IMR-90 (cell line): ENCODE measurements at regions not wholly inside any gene's neighbourhood (a gene's known extent, or its start where the extent isn't known, plus 50 kb on each side); places are given as distances from the start of the nearest gene placed in this dataset.

Experiments used
- ATAC-seq: fragments of 200-7000 bp; cut with Tn5 transposase; 2 replicates; pipeline ENCODE4 v1.9.1; 2020; ENCODE audit warnings: low read depth, mild to moderate bottlenecking, moderate library complexity
- BruUV-seq: library from RNA; stranded (reverse); fragments of 400-500 nt; replicated peaks from 2 replicates; lab custom pipeline; 2021; lab: Mats Ljungman, UMichigan
- CTCF ChIA-PET: fragments of 300-600 bp; formaldehyde crosslinking; extraction: SDS; loops from one replicate; lab custom pipeline; 2021; ENCODE audit warnings: antibody characterized with exemption; lab: Yijun Ruan, JAX
- POLR2A ChIA-PET: fragments of 300-600 bp; sonication (Branson Sonifier 250); formaldehyde crosslinking; loops from one replicate; lab custom pipeline; 2022; ENCODE audit warnings: antibody characterized with exemption; ENCODE audit not compliant: unreplicated experiment; lab: Charles Lee
- DNase-seq: peaks from one replicate; pipeline ENCODE4 v3.0.0; 2013
- H2AFZ ChIP-seq: replicated peaks from 2 replicates; pipeline ENCODE3; 2013; ENCODE audit warnings: low read length, mild to moderate bottlenecking; ENCODE audit not compliant: poor library complexity
- H2AK5ac ChIP-seq: 2 replicates; pipeline ENCODE4 v1.6.1; 2013; ENCODE audit warnings: low read depth, low read length, inconsistent platforms
- H2AK9ac ChIP-seq: replicated peaks from 2 replicates; pipeline ENCODE3; 2013; ENCODE audit warnings: mild to moderate bottlenecking, low read depth, low read length, moderate library complexity; ENCODE audit not compliant: poor library complexity
- H2BK120ac ChIP-seq: 2 replicates; pipeline ENCODE4 v1.6.1; 2013; ENCODE audit warnings: low read depth, low read length, inconsistent platforms
- H2BK15ac ChIP-seq: 3 replicates; pipeline ENCODE4 v1.6.1; 2013; ENCODE audit warnings: low read depth, low read length, inconsistent platforms
- H2BK20ac ChIP-seq: 2 replicates; pipeline ENCODE4 v1.6.1; 2013; ENCODE audit warnings: low read depth, mild to moderate bottlenecking, inconsistent platforms, low read length, moderate library complexity
- H2BK5ac ChIP-seq: 2 replicates; pipeline ENCODE4 v1.6.1; 2013; ENCODE audit warnings: mild to moderate bottlenecking, low read depth, low read length, inconsistent platforms; ENCODE audit not compliant: poor library complexity, severe bottlenecking
- H3K14ac ChIP-seq: replicated peaks from 2 replicates; pipeline ENCODE4 v1.6.1; 2013; ENCODE audit warnings: low read depth, low read length, inconsistent platforms
- H3K18ac ChIP-seq: 2 replicates; pipeline ENCODE4 v1.6.1; 2013; ENCODE audit warnings: low read depth, low read length, control low read depth
- H3K23ac ChIP-seq: 2 replicates; pipeline ENCODE4 v1.6.1; 2013; ENCODE audit warnings: low read depth, low read length, inconsistent platforms
- H3K27ac ChIP-seq: 2 replicates; pipeline ENCODE4 v1.5.1; 2013; ENCODE audit warnings: mild to moderate bottlenecking, control low read depth, low read length; ENCODE audit not compliant: insufficient read depth
- H3K27me3 ChIP-seq: 2 replicates; pipeline ENCODE4 v1.6.1; 2013; ENCODE audit warnings: low read length; ENCODE audit not compliant: control insufficient read depth, insufficient read depth
- H3K36me3 ChIP-seq: 2 replicates; pipeline ENCODE4 v1.6.1; 2013; ENCODE audit warnings: low read length, mixed read lengths; ENCODE audit not compliant: control insufficient read depth, insufficient read depth
- H3K4ac ChIP-seq: 2 replicates; pipeline ENCODE4 v1.6.1; 2013; ENCODE audit warnings: low read depth, low read length, inconsistent platforms
- H3K4me1 ChIP-seq: 2 replicates; pipeline ENCODE4 v1.6.1; 2013; ENCODE audit warnings: low read length, mixed read lengths; ENCODE audit not compliant: control insufficient read depth, insufficient read depth
- H3K4me2 ChIP-seq: 2 replicates; pipeline ENCODE4 v1.6.1; 2013; ENCODE audit warnings: low read depth, mild to moderate bottlenecking, control low read depth, low read length, moderate library complexity
- H3K4me3 ChIP-seq: 2 replicates; pipeline ENCODE4 v1.5.1; 2013; ENCODE audit warnings: low read depth, mild to moderate bottlenecking, control low read depth, low read length, moderate library complexity; ENCODE audit not compliant: insufficient read depth
- H3K56ac ChIP-seq: 2 replicates; pipeline ENCODE4 v1.6.1; 2013; ENCODE audit warnings: low read length, inconsistent platforms; ENCODE audit not compliant: insufficient read depth; ENCODE audit errors: extremely low read depth
- H3K79me1 ChIP-seq, 2 experiments: 2 replicates each; pipeline ENCODE4 v1.6.1; 2013; ENCODE audit warnings: low read length in 2 of 2, inconsistent platforms in 1 of 2, low read depth in 1 of 2
- H3K9ac ChIP-seq: 2 replicates; pipeline ENCODE4 v1.6.1; 2013; ENCODE audit warnings: low read depth, low read length, control low read depth
- H3K9me1 ChIP-seq: 2 replicates; pipeline ENCODE4 v1.6.1; 2013; ENCODE audit warnings: low read length, inconsistent platforms; ENCODE audit not compliant: insufficient read depth
- H3K9me3 ChIP-seq: 2 replicates; pipeline ENCODE4 v1.6.1; 2013; ENCODE audit warnings: low read length; ENCODE audit not compliant: control insufficient read depth, insufficient read depth
- H4K20me1 ChIP-seq: 2 replicates; pipeline ENCODE4 v1.6.1; 2013; ENCODE audit warnings: low read length, inconsistent platforms; ENCODE audit not compliant: insufficient read depth
- H4K5ac ChIP-seq: 2 replicates; pipeline ENCODE4 v1.6.1; 2013; ENCODE audit warnings: mild to moderate bottlenecking, low read depth, low read length, control low read depth
- H4K8ac ChIP-seq, 2 experiments: 2 replicates each; pipeline ENCODE4 v1.6.1; 2013; ENCODE audit warnings: low read depth in 2 of 2, low read length in 2 of 2, control low read depth in 1 of 2, inconsistent platforms in 1 of 2
- H4K91ac ChIP-seq: 2 replicates; pipeline ENCODE4 v1.6.1; 2013; ENCODE audit warnings: low read depth, low read length, inconsistent platforms; ENCODE audit not compliant: insufficient read depth
- BHLHE40 ChIP-seq: fragments of 150-350 bp; IDR thresholded peaks from 2 replicates; pipeline ENCODE4 v1.6.1; 2016; ENCODE audit warnings: mild to moderate bottlenecking, low read depth, low read length
- FOS ChIP-seq: fragments of 150-350 bp; IDR thresholded peaks from 2 replicates; pipeline ENCODE4 v1.6.1; 2016; ENCODE audit warnings: low read depth, low read length
- MAZ ChIP-seq: IDR thresholded peaks from 2 replicates; pipeline ENCODE4 v1.6.1; 2012; ENCODE audit warnings: low read depth, mild to moderate bottlenecking, low read length, improper control_type of control experiment, moderate library complexity, borderline replicate concordance
- NFE2L2 ChIP-seq: fragments of 150-350 bp; IDR thresholded peaks from 2 replicates; pipeline ENCODE4 v1.6.1; 2016; ENCODE audit warnings: low read depth, mild to moderate bottlenecking, low read length
- POLR2A ChIP-seq: IDR thresholded peaks from 2 replicates; pipeline ENCODE4 v1.6.1; 2012; ENCODE audit warnings: mild to moderate bottlenecking, low read depth, low read length
- RAD21 ChIP-seq: IDR thresholded peaks from 2 replicates; pipeline ENCODE4 v1.6.1; 2012; ENCODE audit warnings: low read length, improper control_type of control experiment
- RFX5 ChIP-seq: IDR thresholded peaks from 2 replicates; pipeline ENCODE4 v1.8.0; 2012; ENCODE audit warnings: low read depth, mild to moderate bottlenecking, low read length, moderate library complexity
- SMC3 ChIP-seq: fragments of 150-350 bp; IDR thresholded peaks from 2 replicates; pipeline ENCODE4 v1.6.1; 2016; ENCODE audit warnings: low read depth, mild to moderate bottlenecking, antibody characterized with exemption, low read length, moderate library complexity
- WGBS, 2 experiments: methylation state at CpG; one replicate each; pipeline versions ENCODE4 v1.1.5 to v1.1.7; 2013; ENCODE audit warnings: missing lambda C conversion rate in 2 of 2; ENCODE audit not compliant: insufficient read length in 1 of 2; ENCODE audit errors: extremely low coverage in 2 of 2; 5-methylcytosine and 5-hydroxymethylcytosine counted together
- dilution Hi-C: fragments of 300-500 bp; cut with HindIII; formaldehyde crosslinking; loops from one replicate; pipeline ENCODE4 v1.14.3; 2018; ENCODE audit warnings: low sequenced_read_pairs; ENCODE audit not compliant: unreplicated experiment
- in situ Hi-C: fragments of 300-500 bp; cut with MboI; formaldehyde crosslinking; loops from 3 replicates; pipeline ENCODE4 v1.14.3; 2019; ENCODE audit warnings: low sequenced_read_pairs, inconsistent platforms, mixed read lengths
- intact Hi-C: fragments of 100-400 bp; cut with micrococcal nuclease; formaldehyde crosslinking; loops from 2 replicates; pipeline ENCODE4 v1.10.0; 2022
- TF ChIP-seq, protein P1 (sequence below): conservative IDR thresholded peaks from 2 replicates; pipeline ENCODE4 v1.5.1; 2012; ENCODE audit warnings: mild to moderate bottlenecking, low read depth, low read length, improper control_type of control experiment
- TF ChIP-seq, protein P2 (sequence below): fragments of 150-350 bp; IDR thresholded peaks from 2 replicates; pipeline ENCODE4 v1.6.1; 2016; ENCODE audit warnings: low read depth, mild to moderate bottlenecking, low read length, moderate library complexity, borderline replicate concordance
- TF ChIP-seq, protein P3 (sequence below): fragments of 150-350 bp; IDR thresholded peaks from 2 replicates; pipeline ENCODE4 v1.6.1; 2017; ENCODE audit warnings: mild to moderate bottlenecking, antibody characterized with exemption, low read length, low read depth

DNA sequence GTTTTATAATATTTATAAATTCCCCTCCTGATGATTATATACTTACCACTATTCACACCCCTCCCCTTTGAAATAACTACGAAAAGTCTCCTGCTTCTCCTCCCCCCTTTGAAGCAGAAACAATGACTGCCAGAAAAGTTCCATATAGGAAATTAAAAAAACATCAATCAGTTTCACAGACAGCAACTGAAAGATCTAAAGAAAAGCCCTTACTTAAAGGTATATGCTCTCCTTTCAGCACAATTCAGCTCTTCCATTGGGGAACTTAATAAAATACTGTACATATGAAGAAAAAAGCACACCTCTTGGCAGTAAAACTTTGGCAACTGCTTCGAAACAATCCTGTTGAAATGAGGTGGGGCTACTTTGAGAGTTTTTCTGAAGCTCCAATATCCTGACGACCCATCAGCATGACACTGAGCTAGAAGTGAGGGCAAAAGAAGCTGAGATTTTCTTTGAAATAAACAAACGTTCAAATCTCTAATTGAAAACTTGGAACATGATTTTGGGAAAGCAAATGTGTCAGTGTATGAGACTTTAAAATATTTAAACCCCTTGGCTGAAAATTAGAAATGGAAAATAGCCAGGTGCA, 147.6 kb upstream of the RXFP2 start:
- CTCF ChIA-PET = no interaction called here
- no TSS peak for BruUV-seq
- no peak overlapping the region for H2BK20ac ChIP-seq

More for the DNA sequence above, 147.6 kb upstream of the RXFP2 start:
- DNase-seq = no peak
- H2AK5ac ChIP-seq = no peak overlapping the region
- TF ChIP-seq, protein P1, sequence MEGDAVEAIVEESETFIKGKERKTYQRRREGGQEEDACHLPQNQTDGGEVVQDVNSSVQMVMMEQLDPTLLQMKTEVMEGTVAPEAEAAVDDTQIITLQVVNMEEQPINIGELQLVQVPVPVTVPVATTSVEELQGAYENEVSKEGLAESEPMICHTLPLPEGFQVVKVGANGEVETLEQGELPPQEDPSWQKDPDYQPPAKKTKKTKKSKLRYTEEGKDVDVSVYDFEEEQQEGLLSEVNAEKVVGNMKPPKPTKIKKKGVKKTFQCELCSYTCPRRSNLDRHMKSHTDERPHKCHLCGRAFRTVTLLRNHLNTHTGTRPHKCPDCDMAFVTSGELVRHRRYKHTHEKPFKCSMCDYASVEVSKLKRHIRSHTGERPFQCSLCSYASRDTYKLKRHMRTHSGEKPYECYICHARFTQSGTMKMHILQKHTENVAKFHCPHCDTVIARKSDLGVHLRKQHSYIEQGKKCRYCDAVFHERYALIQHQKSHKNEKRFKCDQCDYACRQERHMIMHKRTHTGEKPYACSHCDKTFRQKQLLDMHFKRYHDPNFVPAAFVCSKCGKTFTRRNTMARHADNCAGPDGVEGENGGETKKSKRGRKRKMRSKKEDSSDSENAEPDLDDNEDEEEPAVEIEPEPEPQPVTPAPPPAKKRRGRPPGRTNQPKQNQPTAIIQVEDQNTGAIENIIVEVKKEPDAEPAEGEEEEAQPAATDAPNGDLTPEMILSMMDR = no peak
- TF ChIP-seq, protein P2, sequence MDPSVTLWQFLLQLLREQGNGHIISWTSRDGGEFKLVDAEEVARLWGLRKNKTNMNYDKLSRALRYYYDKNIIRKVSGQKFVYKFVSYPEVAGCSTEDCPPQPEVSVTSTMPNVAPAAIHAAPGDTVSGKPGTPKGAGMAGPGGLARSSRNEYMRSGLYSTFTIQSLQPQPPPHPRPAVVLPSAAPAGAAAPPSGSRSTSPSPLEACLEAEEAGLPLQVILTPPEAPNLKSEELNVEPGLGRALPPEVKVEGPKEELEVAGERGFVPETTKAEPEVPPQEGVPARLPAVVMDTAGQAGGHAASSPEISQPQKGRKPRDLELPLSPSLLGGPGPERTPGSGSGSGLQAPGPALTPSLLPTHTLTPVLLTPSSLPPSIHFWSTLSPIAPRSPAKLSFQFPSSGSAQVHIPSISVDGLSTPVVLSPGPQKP = no peak
- TF ChIP-seq RFX5 = no peak
- TF ChIP-seq MAZ = no peak
- TF ChIP-seq RAD21 = no peak
- TF ChIP-seq SMC3 = no peak
- TF ChIP-seq FOS = no peak
- TF ChIP-seq, protein P3, sequence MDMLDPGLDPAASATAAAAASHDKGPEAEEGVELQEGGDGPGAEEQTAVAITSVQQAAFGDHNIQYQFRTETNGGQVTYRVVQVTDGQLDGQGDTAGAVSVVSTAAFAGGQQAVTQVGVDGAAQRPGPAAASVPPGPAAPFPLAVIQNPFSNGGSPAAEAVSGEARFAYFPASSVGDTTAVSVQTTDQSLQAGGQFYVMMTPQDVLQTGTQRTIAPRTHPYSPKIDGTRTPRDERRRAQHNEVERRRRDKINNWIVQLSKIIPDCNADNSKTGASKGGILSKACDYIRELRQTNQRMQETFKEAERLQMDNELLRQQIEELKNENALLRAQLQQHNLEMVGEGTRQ = no peak
- TF ChIP-seq BHLHE40 = no peak
- TF ChIP-seq POLR2A = no peak
- TF ChIP-seq NFE2L2 = no peak
- no peaks in the 10 kb centered on the region for H3K9me1 ChIP-seq
- H3K18ac ChIP-seq = no peak overlapping the region
- H2BK5ac ChIP-seq = no peak overlapping the region
- no peak overlapping the region for H3K4ac ChIP-seq
- H3K14ac ChIP-seq = no peak overlapping the region
- no peaks in the 10 kb centered on the region for H3K9me3 ChIP-seq
- no peak overlapping the region for H3K27ac ChIP-seq
- intact Hi-C loops = no loop called here
- POLR2A ChIA-PET = no interaction called here
- ATAC-seq = no peak
- no peak overlapping the region for H3K56ac ChIP-seq
- no peak overlapping the region for H3K4me3 ChIP-seq
- no peak overlapping the region for H3K4me2 ChIP-seq
- H4K8ac ChIP-seq = no peak overlapping the region
- no peaks in the 10 kb centered on the region for H3K4me1 ChIP-seq
- H3K36me3 ChIP-seq = no peaks in the 10 kb centered on the region
- H3K79me1 ChIP-seq = no peaks in the 10 kb centered on the region
- H2AFZ ChIP-seq = no peak overlapping the region
- no peak overlapping the region for H3K23ac ChIP-seq
- no peak overlapping the region for H4K5ac ChIP-seq
- no peak overlapping the region for H3K9ac ChIP-seq
- in situ Hi-C loops = no loop called here
- 0% methylated on average over 1 of the region's 4 CpGs; no CpG with 5 or more reads in 1 of the 2 experiments for WGBS, 2 experiments
- no peak overlapping the region for H4K91ac ChIP-seq
- H3K27me3 ChIP-seq = no peaks in the 10 kb centered on the region; the same call in 1 of the 2 replicates
- no peak overlapping the region for H2BK120ac ChIP-seq
- H4K20me1 ChIP-seq = no peaks in the 10 kb centered on the region
- dilution Hi-C loops = no loop called here
- H2BK15ac ChIP-seq = no peak overlapping the region
- H2AK9ac ChIP-seq = no peak overlapping the region
